WERI-Rb-1 (cell line): ENCODE measurements at regions not wholly inside any gene's neighbourhood (a gene's known extent, or its start where the extent isn't known, plus 50 kb on each side); places are given as distances from the start of the nearest gene placed in this dataset.

ENCODE experiments used
- DNase-seq: peaks from one replicate; pipeline ENCODE4 v3.0.0-alpha.2; 2020
- H3K27ac ChIP-seq: fragments of 250-450 bp; sonication (Bioruptor Pico); 2 replicates; pipeline ENCODE4 v1.5.1; 2020; ENCODE audit warnings: mild to moderate bottlenecking, moderate library complexity
- H3K27me3 ChIP-seq: fragments of 250-450 bp; sonication (Bioruptor Pico); 2 replicates; pipeline ENCODE4 v1.5.1; 2021; ENCODE audit warnings: mild to moderate bottlenecking, low read depth, moderate library complexity; ENCODE audit not compliant: insufficient read depth, severe bottlenecking
- H3K36me3 ChIP-seq: fragments of 250-450 bp; sonication (Bioruptor Pico); 2 replicates; pipeline ENCODE4 v1.5.1; 2020; ENCODE audit warnings: mild to moderate bottlenecking, moderate library complexity
- H3K4me3 ChIP-seq: 2 replicates; pipeline ENCODE4 v1.5.1; 2011; ENCODE audit warnings: low read depth, mild to moderate bottlenecking, control low read depth, low read length
- H3K9me3 ChIP-seq: fragments of 250-450 bp; sonication (Bioruptor Pico); 2 replicates; pipeline ENCODE4 v1.5.1; 2021; ENCODE audit warnings: mild to moderate bottlenecking, moderate library complexity; ENCODE audit not compliant: severe bottlenecking
- TF ChIP-seq, protein P1 (sequence below): IDR thresholded peaks from 2 replicates; pipeline ENCODE4 v1.5.1; 2011; ENCODE audit warnings: low read depth, mild to moderate bottlenecking, control low read depth, inconsistent platforms, low read length

- no peaks in the 10 kb centered on the region for H3K36me3 ChIP-seq
- peaks cover 81% of the 10 kb centered on the region for H3K27me3 ChIP-seq
- no peak overlapping the region for H3K27ac ChIP-seq
- no peak overlapping the region for H3K4me3 ChIP-seq
- TF ChIP-seq, protein P1, sequence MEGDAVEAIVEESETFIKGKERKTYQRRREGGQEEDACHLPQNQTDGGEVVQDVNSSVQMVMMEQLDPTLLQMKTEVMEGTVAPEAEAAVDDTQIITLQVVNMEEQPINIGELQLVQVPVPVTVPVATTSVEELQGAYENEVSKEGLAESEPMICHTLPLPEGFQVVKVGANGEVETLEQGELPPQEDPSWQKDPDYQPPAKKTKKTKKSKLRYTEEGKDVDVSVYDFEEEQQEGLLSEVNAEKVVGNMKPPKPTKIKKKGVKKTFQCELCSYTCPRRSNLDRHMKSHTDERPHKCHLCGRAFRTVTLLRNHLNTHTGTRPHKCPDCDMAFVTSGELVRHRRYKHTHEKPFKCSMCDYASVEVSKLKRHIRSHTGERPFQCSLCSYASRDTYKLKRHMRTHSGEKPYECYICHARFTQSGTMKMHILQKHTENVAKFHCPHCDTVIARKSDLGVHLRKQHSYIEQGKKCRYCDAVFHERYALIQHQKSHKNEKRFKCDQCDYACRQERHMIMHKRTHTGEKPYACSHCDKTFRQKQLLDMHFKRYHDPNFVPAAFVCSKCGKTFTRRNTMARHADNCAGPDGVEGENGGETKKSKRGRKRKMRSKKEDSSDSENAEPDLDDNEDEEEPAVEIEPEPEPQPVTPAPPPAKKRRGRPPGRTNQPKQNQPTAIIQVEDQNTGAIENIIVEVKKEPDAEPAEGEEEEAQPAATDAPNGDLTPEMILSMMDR: no peak
- DNase-seq: no peak
- H3K9me3 ChIP-seq: peaks cover 13% of the 10 kb centered on the region
Measured at GRCh38 chr21:35868005-35868868, 192.1 kb downstream of the SETD4 start.

- H3K27me3 ChIP-seq: peaks cover 82% of the 10 kb centered on the region
- TF ChIP-seq, protein P1: no peak
- H3K4me3 ChIP-seq: no peak overlapping the region
- DNase-seq: no peak
- no peaks in the 10 kb centered on the region for H3K36me3 ChIP-seq
- H3K9me3 ChIP-seq: peaks cover 8% of the 10 kb centered on the region
- no peak overlapping the region for H3K27ac ChIP-seq
Measured at GRCh38 chr21:35864039-35864438, 196.3 kb downstream of the SETD4 start.

DNA sequence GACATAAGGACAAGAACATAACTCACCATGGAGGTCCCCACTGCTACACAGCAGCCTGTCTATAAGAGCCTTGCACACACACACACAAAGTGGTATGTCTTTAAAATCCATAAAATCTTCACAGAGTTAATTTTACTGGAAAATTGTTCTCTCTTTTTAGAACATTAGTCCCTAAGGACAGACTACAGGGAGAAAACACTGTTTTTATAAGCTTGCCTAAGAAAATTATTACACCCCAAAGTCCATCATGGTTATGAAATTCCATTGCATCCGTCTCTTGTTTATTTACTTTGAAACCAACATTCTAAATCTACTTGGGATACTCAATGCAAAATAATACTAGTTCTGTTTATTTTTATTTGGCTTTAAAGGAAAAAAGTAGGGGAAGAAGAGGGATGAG is 197.4 kb downstream of the SETD4 start:
- Histone ChIP-seq H3K36me3 (no peaks in the 10 kb centered on the region), H3K27me3 (peaks cover 88% of the 10 kb centered on the region), H3K4me3 (no peak overlapping the region), H3K9me3 (no peaks in the 10 kb centered on the region), H3K27ac (no peak overlapping the region)
- no peak for DNase-seq
- TF ChIP-seq, protein P1: no peak

DNA sequence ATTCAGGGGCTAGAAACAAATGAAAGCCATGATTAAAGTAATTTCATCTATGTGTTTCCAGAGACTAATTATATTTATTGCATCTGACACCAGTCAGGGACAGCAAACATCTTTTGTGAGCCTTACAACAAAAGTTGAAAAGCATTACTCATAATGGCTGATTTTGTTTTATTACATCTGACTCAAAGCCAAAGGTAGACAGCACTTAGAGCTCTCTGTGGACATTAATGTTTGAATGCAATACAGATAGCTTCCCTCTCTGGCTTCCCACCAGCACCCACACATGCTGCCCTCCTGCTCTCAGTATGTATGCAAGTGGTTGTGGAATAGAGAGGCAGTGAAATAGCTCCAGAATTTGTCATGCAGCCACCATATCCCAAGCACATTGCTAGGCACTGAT is 198.7 kb downstream of the SETD4 start:
- H3K36me3 ChIP-seq: no peaks in the 10 kb centered on the region
- TF ChIP-seq, protein P1: no peak
- DNase-seq: no peak
- peaks cover 88% of the 10 kb centered on the region for H3K27me3 ChIP-seq
- no peak overlapping the region for H3K27ac ChIP-seq
- H3K4me3 ChIP-seq: no peak overlapping the region
- H3K9me3 ChIP-seq: no peaks in the 10 kb centered on the region

- Histone ChIP-seq H3K4me3 (no peak overlapping the region), H3K27ac (no peak overlapping the region), H3K9me3 (no peaks in the 10 kb centered on the region), H3K27me3 (peaks cover 90% of the 10 kb centered on the region), H3K36me3 (no peaks in the 10 kb centered on the region)
- no peak for DNase-seq
- TF ChIP-seq, protein P1: no peak
Measured at GRCh38 chr21:35860189-35860869, 200.0 kb downstream of the SETD4 start.
